Spleen (tissue), 11 donors: ENCODE measurements at regions not wholly inside any gene's neighbourhood (a gene's known extent, or its start where the extent isn't known, plus 50 kb on each side); places are given as distances from the start of the nearest gene placed in this dataset.

Source experiments
- DNase-seq: peaks from one replicate; pipeline ENCODE4 v3.0.0-alpha.2; 2020
- H3K27ac ChIP-seq, 8 donors: fragments of 200-600 bp; sonication (generic) in 7 of 8; 1 replicate in 4 of 8; 2 replicates in 4 of 8; pipeline versions ENCODE4 v1.5.0 to v1.8.0; 2016 to 2021; ENCODE audit warnings: inconsistent platforms in 4 of 8, mild to moderate bottlenecking in 4 of 8, moderate library complexity in 1 of 8
- H3K27me3 ChIP-seq, 7 donors: fragments of 200-600 bp; sonication (generic) in 6 of 7; replicated peaks in 1 of 7; 1 replicate in 4 of 7; 2 replicates in 3 of 7; pipeline versions ENCODE4 v1.5.0 to v1.8.0; 2016 to 2021; ENCODE audit warnings: inconsistent platforms in 3 of 7, mild to moderate bottlenecking in 1 of 7
- H3K36me3 ChIP-seq, 6 donors: fragments of 200-600 bp; sonication (generic) in 5 of 6; 1 replicate in 4 of 6; 2 replicates in 2 of 6; pipeline versions ENCODE4 v1.5.0 to v1.8.0; 2016 to 2021; ENCODE audit warnings: inconsistent platforms in 2 of 6
- H3K4me1 ChIP-seq, 6 donors: fragments of 200-600 bp; sonication (generic) in 5 of 6; 1 replicate in 3 of 6; 2 replicates in 3 of 6; pipeline versions ENCODE4 v1.5.0 to v1.8.0; 2016 to 2021; ENCODE audit warnings: inconsistent platforms in 3 of 6
- H3K4me3 ChIP-seq, 8 donors: fragments of 200-600 bp; sonication (generic) in 7 of 8; 1 replicate in 4 of 8; 2 replicates in 4 of 8; pipeline versions ENCODE4 v1.5.0 to v1.8.0; 2016 to 2021; ENCODE audit warnings: inconsistent platforms in 4 of 8, mild to moderate bottlenecking in 4 of 8, moderate library complexity in 2 of 8
- H3K9me3 ChIP-seq, 8 donors: fragments of 200-600 bp; sonication (generic) in 7 of 8; 1 replicate in 4 of 8; 2 replicates in 4 of 8; pipeline versions ENCODE4 v1.5.0 to v1.8.0; 2016 to 2021; ENCODE audit warnings: inconsistent platforms in 4 of 8
- POLR2A ChIP-seq, 3 donors: fragments of 450-650 bp; IDR thresholded peaks; one replicate each; pipeline ENCODE4 v1.5.1; 2017; ENCODE audit warnings: antibody characterized with exemption in 3 of 3, mild to moderate bottlenecking in 1 of 3
- POLR2AphosphoS5 ChIP-seq, 3 donors: sonication (generic); formaldehyde crosslinking; IDR thresholded peaks; one replicate each; pipeline ENCODE4 v1.5.1; 2017; ENCODE audit warnings: antibody characterized with exemption in 3 of 3
- WGBS, 5 donors: extraction: QIAGEN DNeasy Blood & Tissue Kit in 3 of 5; methylation state at CpG; one replicate each; pipeline versions ENCODE4 v1.1.5 to v1.1.7; 2013 to 2018; 5-methylcytosine and 5-hydroxymethylcytosine counted together
- intact Hi-C: fragments of 100-400 bp; cut with DNase I; formaldehyde crosslinking; loops from one replicate; pipeline ENCODE4 v1.15.0; 2023; ENCODE audit warnings: low total_unique reads
- TF ChIP-seq, protein P1 (sequence below), 11 experiments: fragments of 200-600 bp in 7 of 11; fragments of 450-650 bp in 4 of 11; sonication (generic) in 4 of 11; IDR thresholded peaks in 8 of 11; conservative IDR thresholded peaks in 3 of 11; 1 replicate in 7 of 11; 2 replicates in 4 of 11; pipeline versions ENCODE4 v1.4.0 to v1.8.0; 2016 to 2021; ENCODE audit warnings: antibody characterized with exemption in 11 of 11, inconsistent platforms in 4 of 11, mild to moderate bottlenecking in 1 of 11
- donor health status: healthy with polysubstance abuse.
- donor health status: DM: no; HTN: no; CAD: no; lungs with moderate emphysema.
- donor health status: DM: no; HTN: no; CAD: no.
- donor health status: Bipolar disorder and iron deficiency.
- donor health status: healthy.
- donor health status: DM: no; HTN: no; CAD: no.
- donor health status: DM: yes; HTN: yes; CAD: no.

- Histone ChIP-seq H3K36me3 (no peaks in the 10 kb centered on the region), H3K4me3 (no peak overlapping the region), H3K4me1 (no peaks in the 10 kb centered on the region), H3K27me3 (peaks cover 0 to 9% (median 0%) of the 10 kb centered on the region in 7 donors), H3K27ac (no peak overlapping the region), H3K9me3 (no peaks in the 10 kb centered on the region)
- intact Hi-C loops, result no loop called here
- TF ChIP-seq POLR2AphosphoS5 (IDR thresholded peaks at IDR 0.05), result no peak
- TF ChIP-seq, protein P1, sequence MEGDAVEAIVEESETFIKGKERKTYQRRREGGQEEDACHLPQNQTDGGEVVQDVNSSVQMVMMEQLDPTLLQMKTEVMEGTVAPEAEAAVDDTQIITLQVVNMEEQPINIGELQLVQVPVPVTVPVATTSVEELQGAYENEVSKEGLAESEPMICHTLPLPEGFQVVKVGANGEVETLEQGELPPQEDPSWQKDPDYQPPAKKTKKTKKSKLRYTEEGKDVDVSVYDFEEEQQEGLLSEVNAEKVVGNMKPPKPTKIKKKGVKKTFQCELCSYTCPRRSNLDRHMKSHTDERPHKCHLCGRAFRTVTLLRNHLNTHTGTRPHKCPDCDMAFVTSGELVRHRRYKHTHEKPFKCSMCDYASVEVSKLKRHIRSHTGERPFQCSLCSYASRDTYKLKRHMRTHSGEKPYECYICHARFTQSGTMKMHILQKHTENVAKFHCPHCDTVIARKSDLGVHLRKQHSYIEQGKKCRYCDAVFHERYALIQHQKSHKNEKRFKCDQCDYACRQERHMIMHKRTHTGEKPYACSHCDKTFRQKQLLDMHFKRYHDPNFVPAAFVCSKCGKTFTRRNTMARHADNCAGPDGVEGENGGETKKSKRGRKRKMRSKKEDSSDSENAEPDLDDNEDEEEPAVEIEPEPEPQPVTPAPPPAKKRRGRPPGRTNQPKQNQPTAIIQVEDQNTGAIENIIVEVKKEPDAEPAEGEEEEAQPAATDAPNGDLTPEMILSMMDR (IDR thresholded peaks at IDR 0.05 in 8 of 11, conservative IDR thresholded peaks at IDR 0.05 in 3 of 11), result no peak
- TF ChIP-seq POLR2A (IDR thresholded peaks at IDR 0.05), result no peak
- WGBS, 5 donors, result 71 to 86% (median 74%) methylated on average over 4 of the region's 4 CpGs
- DNase-seq, result no peak
Measured at GRCh38 chr1:209421186-209421585, 162.3 kb upstream of the CAMK1G start.

- WGBS, 5 donors, result 68 to 83% (median 73%) methylated on average over 5 of the region's 5 CpGs
- TF ChIP-seq POLR2A (IDR thresholded peaks at IDR 0.05), result no peak
- no peak for TF ChIP-seq POLR2AphosphoS5 (IDR thresholded peaks at IDR 0.05)
- TF ChIP-seq, protein P1 (IDR thresholded peaks at IDR 0.05 in 8 of 11, conservative IDR thresholded peaks at IDR 0.05 in 3 of 11), result no peak
- H3K27ac ChIP-seq, result no peak overlapping the region
- H3K4me1 ChIP-seq, result no peaks in the 10 kb centered on the region
- intact Hi-C loops, result no loop called here
- no peak overlapping the region for H3K4me3 ChIP-seq
- H3K9me3 ChIP-seq, result no peaks in the 10 kb centered on the region
- peaks cover 0 to 9% (median 0%) of the 10 kb centered on the region in 7 donors for H3K27me3 ChIP-seq
- no peaks in the 10 kb centered on the region for H3K36me3 ChIP-seq
- DNase-seq, result no peak
Measured at GRCh38 chr1:209421978-209422680, 161.4 kb upstream of the CAMK1G start.

DNA sequence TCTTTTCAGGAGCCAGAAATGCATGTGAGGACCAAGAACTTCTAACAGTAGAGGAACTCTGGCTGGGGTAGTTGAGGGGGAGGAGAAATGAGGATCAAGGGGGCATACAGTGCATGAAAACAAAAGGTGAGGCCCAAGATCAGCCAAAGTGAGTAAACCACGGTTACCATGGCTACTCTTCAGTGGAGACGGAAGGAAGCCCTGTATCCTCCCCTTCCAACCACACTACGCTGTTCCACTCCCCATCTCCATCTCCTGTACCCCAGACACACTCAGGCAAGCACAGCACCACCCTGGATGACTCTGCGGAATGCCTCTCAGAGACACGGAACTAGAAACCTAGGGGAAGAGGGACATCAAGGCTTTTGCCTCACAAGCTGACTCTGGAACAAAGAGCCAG is 157.6 kb upstream of the CAMK1G start:
- no peak for DNase-seq
- Histone ChIP-seq H3K27ac (no peak overlapping the region), H3K4me3 (no peak overlapping the region), H3K36me3 (no peaks in the 10 kb centered on the region), H3K4me1 (no peaks in the 10 kb centered on the region), H3K9me3 (no peaks in the 10 kb centered on the region), H3K27me3 (peaks cover 0 to 9% (median 0%) of the 10 kb centered on the region in 7 donors)
- WGBS, 5 donors, result 30 to 52% (median 45%) methylated on average over 5 of the region's 5 CpGs
- TF ChIP-seq, protein P1 (IDR thresholded peaks at IDR 0.05 in 8 of 11, conservative IDR thresholded peaks at IDR 0.05 in 3 of 11), result no peak
- TF ChIP-seq POLR2A (IDR thresholded peaks at IDR 0.05) (no peak), POLR2AphosphoS5 (IDR thresholded peaks at IDR 0.05) (no peak)
- intact Hi-C loops, result no loop called here

DNA sequence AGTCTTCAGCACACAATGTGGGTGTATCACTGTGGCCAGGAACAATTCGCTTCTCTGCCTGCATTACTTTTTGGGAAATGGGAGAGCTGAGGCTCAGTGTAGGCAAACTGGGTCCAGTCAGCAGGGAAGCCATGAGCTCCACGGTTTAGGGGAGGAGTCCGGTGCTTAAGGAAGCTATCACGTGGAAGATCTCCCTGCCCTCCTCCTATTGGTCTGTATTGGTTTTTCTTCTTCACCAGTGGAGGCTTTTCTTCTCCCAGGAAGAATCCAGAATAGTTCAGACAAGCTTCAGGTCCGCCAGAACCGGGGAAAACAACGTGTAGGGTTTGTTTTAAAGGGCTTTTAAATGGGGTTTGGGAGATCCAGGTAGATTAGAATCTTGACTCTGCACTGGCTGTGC is 156.2 kb upstream of the CAMK1G start:
- no peaks in the 10 kb centered on the region for H3K36me3 ChIP-seq
- H3K27me3 ChIP-seq, result peaks cover 0 to 9% (median 0%) of the 10 kb centered on the region in 7 donors
- no peaks in the 10 kb centered on the region for H3K9me3 ChIP-seq
- intact Hi-C loops, result no loop called here
- no peak overlapping the region for H3K27ac ChIP-seq
- no peak overlapping the region for H3K4me3 ChIP-seq
- TF ChIP-seq POLR2AphosphoS5 (IDR thresholded peaks at IDR 0.05), result no peak
- TF ChIP-seq, protein P1 (IDR thresholded peaks at IDR 0.05 in 8 of 11, conservative IDR thresholded peaks at IDR 0.05 in 3 of 11), result no peak
- TF ChIP-seq POLR2A (IDR thresholded peaks at IDR 0.05), result no peak
- no peaks in the 10 kb centered on the region for H3K4me1 ChIP-seq
- no peak for DNase-seq
- WGBS, 5 donors, result 63 to 89% (median 78%) methylated on average over 7 of the region's 7 CpGs
